H1 (cell line): ENCODE measurements at regions not wholly inside any gene's neighbourhood (a gene's known extent, or its start where the extent isn't known, plus 50 kb on each side); places are given as distances from the start of the nearest gene placed in this dataset.
A peak's percentile ranks its signal among the peaks of the same experiment; 100 is the strongest.

Experiments used
- CTCF ChIA-PET: fragments of 300-600 bp; sonication (Branson Sonifier 250); formaldehyde crosslinking; loops from one replicate; lab custom pipeline; 2021; ENCODE audit not compliant: partially characterized antibody; lab: Charles Lee
- POLR2A ChIA-PET: fragments of 300-600 bp; sonication (Branson Sonifier 250); formaldehyde crosslinking; loops from one replicate; lab custom pipeline; 2021; ENCODE audit warnings: inconsistent platforms; ENCODE audit not compliant: partially characterized antibody; lab: Charles Lee
- DNase-seq, 2 experiments: peaks; one replicate each; pipeline versions ENCODE4 v3.0.0 to v3.0.0-alpha.2; 2010 to 2022; ENCODE audit warnings: low spot score in 2 of 2, low read depth in 1 of 2, mixed read lengths in 1 of 2
- FAIRE-seq: peaks from 2 replicates; lab custom pipeline; 2011; peaks lifted over from hg19 to GRCh38; lab: Jason Lieb, UNC
- H2AFZ ChIP-seq: 2 replicates; pipeline ENCODE4 v1.8.1; 2012; ENCODE audit warnings: low read length, inconsistent platforms
- H2AK5ac ChIP-seq: 2 replicates; pipeline ENCODE4 v1.6.1; 2013; ENCODE audit warnings: low read depth, low read length
- H2BK120ac ChIP-seq: replicated peaks from 2 replicates; pipeline ENCODE3; 2013; ENCODE audit warnings: low read depth, low read length, inconsistent platforms
- H2BK12ac ChIP-seq: 2 replicates; pipeline ENCODE4 v1.6.1; 2013; ENCODE audit warnings: low read depth, low read length
- H2BK15ac ChIP-seq: 2 replicates; pipeline ENCODE4 v1.6.1; 2013; ENCODE audit warnings: low read length
- H2BK20ac ChIP-seq: 2 replicates; pipeline ENCODE4 v1.6.1; 2013; ENCODE audit warnings: low read length
- H2BK5ac ChIP-seq: 2 replicates; pipeline ENCODE4 v1.6.1; 2013; ENCODE audit warnings: low read depth, low read length
- H3K14ac ChIP-seq: 2 replicates; pipeline ENCODE4 v1.6.1; 2013; ENCODE audit warnings: inconsistent platforms; ENCODE audit not compliant: insufficient read length
- H3K18ac ChIP-seq: 2 replicates; pipeline ENCODE4 v1.6.1; 2013; ENCODE audit warnings: low read length; ENCODE audit errors: extremely low read depth
- H3K23ac ChIP-seq: 2 replicates; pipeline ENCODE4 v1.6.1; 2013; ENCODE audit warnings: inconsistent platforms; ENCODE audit not compliant: insufficient read length
- H3K23me2 ChIP-seq: 2 replicates; pipeline ENCODE4 v1.6.1; 2013; ENCODE audit warnings: low read depth, low read length
- H3K27ac ChIP-seq: 2 replicates; pipeline ENCODE4 v1.6.1; 2011; ENCODE audit warnings: low read depth, low read length, inconsistent platforms
- H3K27me3 ChIP-seq, 4 experiments: replicated peaks in 1 of 4; 1 replicate in 1 of 4; 2 replicates in 3 of 4; pipeline versions ENCODE4 v1.6.1 to v1.8.1; 2011 to 2013; ENCODE audit warnings: low read length in 3 of 4, mild to moderate bottlenecking in 3 of 4, inconsistent platforms in 2 of 4, mixed read lengths in 2 of 4, moderate library complexity in 1 of 4; ENCODE audit not compliant: control insufficient read depth in 3 of 4, insufficient read depth in 3 of 4; ENCODE audit errors: extremely low read depth in 1 of 4
- H3K36me3 ChIP-seq, 4 experiments: 2 replicates each; pipeline versions ENCODE4 v1.6.1 to v1.8.1; 2011 to 2013; ENCODE audit warnings: mild to moderate bottlenecking in 4 of 4, low read length in 3 of 4, moderate library complexity in 2 of 4, control low read depth in 1 of 4, inconsistent platforms in 1 of 4; ENCODE audit not compliant: insufficient read depth in 4 of 4, control insufficient read depth in 2 of 4
- H3K4ac ChIP-seq: replicated peaks from 2 replicates; pipeline ENCODE3; 2013; ENCODE audit warnings: low read length, low read depth, mixed read lengths, inconsistent platforms; ENCODE audit not compliant: insufficient read length
- H3K4me1 ChIP-seq, 4 experiments: replicated peaks in 1 of 4; 1 replicate in 1 of 4; 2 replicates in 3 of 4; pipeline versions ENCODE4 v1.6.1 to v1.8.1; 2011 to 2013; ENCODE audit warnings: low read length in 3 of 4, inconsistent platforms in 2 of 4, mixed read lengths in 1 of 4; ENCODE audit not compliant: insufficient read depth in 4 of 4, control insufficient read depth in 3 of 4
- H3K4me2 ChIP-seq, 2 experiments: 2 replicates each; pipeline versions ENCODE4 v1.6.1 to v1.8.1; 2011 to 2013; ENCODE audit warnings: low read depth in 2 of 2, low read length in 2 of 2, control low read depth in 1 of 2, inconsistent platforms in 1 of 2, mild to moderate bottlenecking in 1 of 2; ENCODE audit not compliant: insufficient read depth in 1 of 2
- H3K4me3 ChIP-seq, 4 experiments: fragments of 200-600, 300-600 bp in 1 of 4; sonication (generic), shearing (Covaris generic), sonication (Bioruptor Twin) in 1 of 4; 2 replicates each; pipeline versions ENCODE4 v1.5.1 to v1.8.1; 2011 to 2016; ENCODE audit warnings: low read length in 4 of 4, low read depth in 3 of 4, control low read depth in 2 of 4, inconsistent platforms in 2 of 4, mild to moderate bottlenecking in 2 of 4, mixed read lengths in 1 of 4, moderate library complexity in 1 of 4; ENCODE audit not compliant: insufficient read depth in 2 of 4; ENCODE audit errors: extremely low read depth in 1 of 4
- H3K56ac ChIP-seq: replicated peaks from 2 replicates; pipeline ENCODE3; 2013; ENCODE audit warnings: low read depth, mild to moderate bottlenecking, mixed read lengths, low read length, inconsistent platforms; ENCODE audit not compliant: insufficient read length
- H3K79me1 ChIP-seq: 2 replicates; pipeline ENCODE4 v1.6.1; 2013; ENCODE audit warnings: low read depth, low read length, control low read depth
- H3K79me2 ChIP-seq, 2 experiments: 2 replicates each; pipeline versions ENCODE4 v1.6.1 to v1.8.1; 2012 to 2013; ENCODE audit warnings: low read length in 2 of 2, mild to moderate bottlenecking in 2 of 2, inconsistent platforms in 1 of 2; ENCODE audit not compliant: insufficient read depth in 2 of 2, control insufficient read depth in 1 of 2
- H3K9ac ChIP-seq, 4 experiments: replicated peaks in 1 of 4; 1 replicate in 1 of 4; 2 replicates in 3 of 4; pipeline versions ENCODE4 v1.6.1 to v1.8.1; 2011 to 2013; ENCODE audit warnings: low read depth in 3 of 4, low read length in 3 of 4, control low read depth in 2 of 4, mild to moderate bottlenecking in 2 of 4, moderate library complexity in 2 of 4, inconsistent platforms in 1 of 4; ENCODE audit errors: extremely low read depth in 1 of 4
- H3K9me3 ChIP-seq, 2 experiments: 2 replicates each; pipeline versions ENCODE4 v1.6.1 to v1.8.1; 2012 to 2013; ENCODE audit warnings: mild to moderate bottlenecking in 2 of 2, moderate library complexity in 2 of 2, control low read depth in 1 of 2, inconsistent platforms in 1 of 2, low read depth in 1 of 2, low read length in 1 of 2, mixed read lengths in 1 of 2; ENCODE audit not compliant: insufficient read depth in 2 of 2
- H4K20me1 ChIP-seq, 2 experiments: replicated peaks in 1 of 2; 2 replicates each; pipeline versions ENCODE3 to v1.8.1; 2011 to 2013; ENCODE audit warnings: inconsistent platforms in 2 of 2, low read length in 2 of 2, mild to moderate bottlenecking in 1 of 2; ENCODE audit not compliant: insufficient read depth in 2 of 2, control insufficient read depth in 1 of 2
- H4K5ac ChIP-seq: 2 replicates; pipeline ENCODE4 v1.6.1; 2013; ENCODE audit warnings: low read length, low read depth, mixed read lengths, inconsistent platforms; ENCODE audit not compliant: insufficient read length
- H4K8ac ChIP-seq: 2 replicates; pipeline ENCODE4 v1.8.0; 2013; ENCODE audit warnings: mild to moderate bottlenecking, moderate library complexity, low read length, inconsistent platforms; ENCODE audit not compliant: insufficient read depth; ENCODE audit errors: extremely low read depth
- H4K91ac ChIP-seq: replicated peaks from 2 replicates; pipeline ENCODE3; 2013; ENCODE audit warnings: low read length, mixed read lengths, inconsistent platforms; ENCODE audit not compliant: insufficient read length
- CBX8 ChIP-seq: fragments of 300-800, 300-1000 bp; sonication (generic); IDR thresholded peaks from 2 replicates; pipeline ENCODE4 v1.7.1; 2016; ENCODE audit warnings: low read depth, low read length, borderline replicate concordance
- NRF1 ChIP-seq: IDR thresholded peaks from 2 replicates; pipeline ENCODE4 v1.6.1; 2011; ENCODE audit warnings: mild to moderate bottlenecking, low read depth, low read length, improper control_type of control experiment
- RFX5 ChIP-seq: IDR thresholded peaks from 2 replicates; pipeline ENCODE4 v1.6.1; 2011; ENCODE audit warnings: low read depth, low read length, improper control_type of control experiment, borderline replicate concordance
- RXRA ChIP-seq: IDR thresholded peaks from 2 replicates; pipeline ENCODE4 v1.6.1; 2011; ENCODE audit warnings: low read depth, mild to moderate bottlenecking, low read length, moderate library complexity; ENCODE audit not compliant: insufficient read depth
- SP4 ChIP-seq: IDR thresholded peaks from 2 replicates; pipeline ENCODE4 v1.6.1; 2012; ENCODE audit warnings: low read length, inconsistent platforms
- TAF1 ChIP-seq: IDR thresholded peaks from 2 replicates; pipeline ENCODE4 v1.6.1; 2011; ENCODE audit warnings: mild to moderate bottlenecking, low read depth, low read length
- WGBS, 2 experiments: shearing (Covaris generic) in 1 of 2; methylation state at CpG; one replicate each; pipeline versions ENCODE4 v1.1.6 to v1.1.7; 2013 to 2015; ENCODE audit warnings: low lambda C conversion rate in 2 of 2, mixed read lengths in 2 of 2, inconsistent platforms in 1 of 2, low coverage in 1 of 2, missing lambda C conversion rate in 1 of 2; ENCODE audit not compliant: insufficient replicate concordance in 2 of 2, insufficient coverage in 1 of 2, insufficient read length in 1 of 2; ENCODE audit errors: extremely low coverage in 1 of 2, missing lambda C conversion rate in 1 of 2; 5-methylcytosine and 5-hydroxymethylcytosine counted together
- TF ChIP-seq, protein P1 (sequence below): IDR thresholded peaks from 2 replicates; pipeline ENCODE4 v1.6.1; 2012; ENCODE audit warnings: low read length, inconsistent platforms
- TF ChIP-seq, protein P2 (sequence below): IDR thresholded peaks from 2 replicates; pipeline ENCODE4 v1.6.1; 2011; ENCODE audit warnings: low read depth, mild to moderate bottlenecking, low read length; ENCODE audit not compliant: insufficient read depth

DNA sequence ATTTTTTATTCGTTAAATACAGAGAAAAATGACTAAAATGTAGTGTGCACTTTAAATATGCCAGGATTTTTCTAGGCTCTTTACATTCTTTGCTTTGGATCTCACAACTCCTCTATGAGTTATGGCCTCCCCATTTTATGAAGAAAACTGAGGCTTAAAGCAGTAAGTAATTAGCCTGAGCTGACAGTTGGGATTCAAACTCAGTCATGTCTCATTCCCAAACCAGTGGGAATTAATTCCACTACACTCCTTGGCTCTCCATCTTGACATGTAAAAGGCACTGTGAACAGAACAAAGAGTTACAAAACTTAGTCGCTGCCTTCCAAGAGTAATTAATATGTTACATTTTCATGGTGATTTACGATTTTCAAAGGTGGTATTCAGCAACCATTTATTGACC lies 351.9 kb downstream of the SATB2 start:
- Histone ChIP-seq H3K4me2 (no peak overlapping the region), H3K27me3 (no peaks in the 10 kb centered on the region), H3K14ac (no peak overlapping the region), H3K9me3 (no peaks in the 10 kb centered on the region), H3K4me3 (no peak overlapping the region), H2BK20ac (no peak overlapping the region), H3K4ac (no peak overlapping the region), H3K79me1 (no peaks in the 10 kb centered on the region), H4K8ac (no peak overlapping the region), H2BK12ac (no peak overlapping the region), H4K5ac (no peak overlapping the region), H3K4me1 (no peaks in the 10 kb centered on the region), H3K23me2 (no peaks in the 10 kb centered on the region), H4K91ac (no peak overlapping the region), H3K23ac (no peak overlapping the region), H2AK5ac (no peak overlapping the region), H2AFZ (peak overlapping the region; percentile 62; the same call in 1 of the 2 replicates), H4K20me1 (no peaks in the 10 kb centered on the region), H3K79me2 (no peaks in the 10 kb centered on the region), H3K36me3 (no peaks in the 10 kb centered on the region), H2BK15ac (no peak overlapping the region), H3K27ac (no peak overlapping the region), H2BK120ac (no peak overlapping the region), H2BK5ac (no peak overlapping the region), H3K18ac (no peak overlapping the region), H3K56ac (no peak overlapping the region), H3K9ac (no peak overlapping the region)
- ChIA-PET CTCF (interaction anchor here (0.6 to 1.2 kb wide), 2 partner anchors 14 to 25 kb away, joined by 4 read pairs; no protein-coding TSS in a partner anchor), POLR2A (no interaction called here)
- no peak for FAIRE-seq
- WGBS, 2 experiments: 81% methylated on average over 3 of the region's 3 CpGs; no CpG with 5 or more reads in 1 of the 2 experiments
- DNase-seq: no peak
- TF ChIP-seq, protein P1, sequence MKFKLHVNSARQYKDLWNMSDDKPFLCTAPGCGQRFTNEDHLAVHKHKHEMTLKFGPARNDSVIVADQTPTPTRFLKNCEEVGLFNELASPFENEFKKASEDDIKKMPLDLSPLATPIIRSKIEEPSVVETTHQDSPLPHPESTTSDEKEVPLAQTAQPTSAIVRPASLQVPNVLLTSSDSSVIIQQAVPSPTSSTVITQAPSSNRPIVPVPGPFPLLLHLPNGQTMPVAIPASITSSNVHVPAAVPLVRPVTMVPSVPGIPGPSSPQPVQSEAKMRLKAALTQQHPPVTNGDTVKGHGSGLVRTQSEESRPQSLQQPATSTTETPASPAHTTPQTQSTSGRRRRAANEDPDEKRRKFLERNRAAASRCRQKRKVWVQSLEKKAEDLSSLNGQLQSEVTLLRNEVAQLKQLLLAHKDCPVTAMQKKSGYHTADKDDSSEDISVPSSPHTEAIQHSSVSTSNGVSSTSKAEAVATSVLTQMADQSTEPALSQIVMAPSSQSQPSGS: no peak
- TF ChIP-seq RXRA (no peak), TAF1 (no peak), NRF1 (no peak), RFX5 (no peak), SP4 (no peak), CBX8 (no peak)
- TF ChIP-seq, protein P2, sequence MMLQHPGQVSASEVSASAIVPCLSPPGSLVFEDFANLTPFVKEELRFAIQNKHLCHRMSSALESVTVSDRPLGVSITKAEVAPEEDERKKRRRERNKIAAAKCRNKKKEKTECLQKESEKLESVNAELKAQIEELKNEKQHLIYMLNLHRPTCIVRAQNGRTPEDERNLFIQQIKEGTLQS: no peak
